H1 (cell line): ENCODE measurements at regions not wholly inside any gene's neighbourhood (a gene's known extent, or its start where the extent isn't known, plus 50 kb on each side); places are given as distances from the start of the nearest gene placed in this dataset.

Experiments
- CTCF ChIA-PET: fragments of 300-600 bp; sonication (Branson Sonifier 250); formaldehyde crosslinking; loops from one replicate; lab custom pipeline; 2021; ENCODE audit not compliant: partially characterized antibody; lab: Charles Lee
- POLR2A ChIA-PET: fragments of 300-600 bp; sonication (Branson Sonifier 250); formaldehyde crosslinking; loops from one replicate; lab custom pipeline; 2021; ENCODE audit warnings: inconsistent platforms; ENCODE audit not compliant: partially characterized antibody; lab: Charles Lee
- DNase-seq, 2 experiments: peaks; one replicate each; pipeline versions ENCODE4 v3.0.0 to v3.0.0-alpha.2; 2010 to 2022; ENCODE audit warnings: low spot score in 2 of 2, low read depth in 1 of 2, mixed read lengths in 1 of 2
- FAIRE-seq: peaks from 2 replicates; lab custom pipeline; 2011; peaks lifted over from hg19 to GRCh38; lab: Jason Lieb, UNC
- H2AFZ ChIP-seq: 2 replicates; pipeline ENCODE4 v1.8.1; 2012; ENCODE audit warnings: low read length, inconsistent platforms
- H2AK5ac ChIP-seq: 2 replicates; pipeline ENCODE4 v1.6.1; 2013; ENCODE audit warnings: low read depth, low read length
- H2BK120ac ChIP-seq: replicated peaks from 2 replicates; pipeline ENCODE3; 2013; ENCODE audit warnings: low read depth, low read length, inconsistent platforms
- H2BK12ac ChIP-seq: 2 replicates; pipeline ENCODE4 v1.6.1; 2013; ENCODE audit warnings: low read depth, low read length
- H2BK15ac ChIP-seq: 2 replicates; pipeline ENCODE4 v1.6.1; 2013; ENCODE audit warnings: low read length
- H2BK20ac ChIP-seq: 2 replicates; pipeline ENCODE4 v1.6.1; 2013; ENCODE audit warnings: low read length
- H2BK5ac ChIP-seq: 2 replicates; pipeline ENCODE4 v1.6.1; 2013; ENCODE audit warnings: low read depth, low read length
- H3K14ac ChIP-seq: 2 replicates; pipeline ENCODE4 v1.6.1; 2013; ENCODE audit warnings: inconsistent platforms; ENCODE audit not compliant: insufficient read length
- H3K18ac ChIP-seq: 2 replicates; pipeline ENCODE4 v1.6.1; 2013; ENCODE audit warnings: low read length; ENCODE audit errors: extremely low read depth
- H3K23ac ChIP-seq: 2 replicates; pipeline ENCODE4 v1.6.1; 2013; ENCODE audit warnings: inconsistent platforms; ENCODE audit not compliant: insufficient read length
- H3K23me2 ChIP-seq: 2 replicates; pipeline ENCODE4 v1.6.1; 2013; ENCODE audit warnings: low read depth, low read length
- H3K27ac ChIP-seq: 2 replicates; pipeline ENCODE4 v1.6.1; 2011; ENCODE audit warnings: low read depth, low read length, inconsistent platforms
- H3K27me3 ChIP-seq, 4 experiments: replicated peaks in 1 of 4; 1 replicate in 1 of 4; 2 replicates in 3 of 4; pipeline versions ENCODE4 v1.6.1 to v1.8.1; 2011 to 2013; ENCODE audit warnings: low read length in 3 of 4, mild to moderate bottlenecking in 3 of 4, inconsistent platforms in 2 of 4, mixed read lengths in 2 of 4, moderate library complexity in 1 of 4; ENCODE audit not compliant: control insufficient read depth in 3 of 4, insufficient read depth in 3 of 4; ENCODE audit errors: extremely low read depth in 1 of 4
- H3K36me3 ChIP-seq, 4 experiments: 2 replicates each; pipeline versions ENCODE4 v1.6.1 to v1.8.1; 2011 to 2013; ENCODE audit warnings: mild to moderate bottlenecking in 4 of 4, low read length in 3 of 4, moderate library complexity in 2 of 4, control low read depth in 1 of 4, inconsistent platforms in 1 of 4; ENCODE audit not compliant: insufficient read depth in 4 of 4, control insufficient read depth in 2 of 4
- H3K4ac ChIP-seq: replicated peaks from 2 replicates; pipeline ENCODE3; 2013; ENCODE audit warnings: low read length, low read depth, mixed read lengths, inconsistent platforms; ENCODE audit not compliant: insufficient read length
- H3K4me1 ChIP-seq, 4 experiments: replicated peaks in 1 of 4; 1 replicate in 1 of 4; 2 replicates in 3 of 4; pipeline versions ENCODE4 v1.6.1 to v1.8.1; 2011 to 2013; ENCODE audit warnings: low read length in 3 of 4, inconsistent platforms in 2 of 4, mixed read lengths in 1 of 4; ENCODE audit not compliant: insufficient read depth in 4 of 4, control insufficient read depth in 3 of 4
- H3K4me2 ChIP-seq, 2 experiments: 2 replicates each; pipeline versions ENCODE4 v1.6.1 to v1.8.1; 2011 to 2013; ENCODE audit warnings: low read depth in 2 of 2, low read length in 2 of 2, control low read depth in 1 of 2, inconsistent platforms in 1 of 2, mild to moderate bottlenecking in 1 of 2; ENCODE audit not compliant: insufficient read depth in 1 of 2
- H3K4me3 ChIP-seq, 4 experiments: fragments of 200-600, 300-600 bp in 1 of 4; sonication (generic), shearing (Covaris generic), sonication (Bioruptor Twin) in 1 of 4; 2 replicates each; pipeline versions ENCODE4 v1.5.1 to v1.8.1; 2011 to 2016; ENCODE audit warnings: low read length in 4 of 4, low read depth in 3 of 4, control low read depth in 2 of 4, inconsistent platforms in 2 of 4, mild to moderate bottlenecking in 2 of 4, mixed read lengths in 1 of 4, moderate library complexity in 1 of 4; ENCODE audit not compliant: insufficient read depth in 2 of 4; ENCODE audit errors: extremely low read depth in 1 of 4
- H3K56ac ChIP-seq: replicated peaks from 2 replicates; pipeline ENCODE3; 2013; ENCODE audit warnings: low read depth, mild to moderate bottlenecking, mixed read lengths, low read length, inconsistent platforms; ENCODE audit not compliant: insufficient read length
- H3K79me1 ChIP-seq: 2 replicates; pipeline ENCODE4 v1.6.1; 2013; ENCODE audit warnings: low read depth, low read length, control low read depth
- H3K79me2 ChIP-seq, 2 experiments: 2 replicates each; pipeline versions ENCODE4 v1.6.1 to v1.8.1; 2012 to 2013; ENCODE audit warnings: low read length in 2 of 2, mild to moderate bottlenecking in 2 of 2, inconsistent platforms in 1 of 2; ENCODE audit not compliant: insufficient read depth in 2 of 2, control insufficient read depth in 1 of 2
- H3K9ac ChIP-seq, 4 experiments: replicated peaks in 1 of 4; 1 replicate in 1 of 4; 2 replicates in 3 of 4; pipeline versions ENCODE4 v1.6.1 to v1.8.1; 2011 to 2013; ENCODE audit warnings: low read depth in 3 of 4, low read length in 3 of 4, control low read depth in 2 of 4, mild to moderate bottlenecking in 2 of 4, moderate library complexity in 2 of 4, inconsistent platforms in 1 of 4; ENCODE audit errors: extremely low read depth in 1 of 4
- H3K9me3 ChIP-seq, 2 experiments: 2 replicates each; pipeline versions ENCODE4 v1.6.1 to v1.8.1; 2012 to 2013; ENCODE audit warnings: mild to moderate bottlenecking in 2 of 2, moderate library complexity in 2 of 2, control low read depth in 1 of 2, inconsistent platforms in 1 of 2, low read depth in 1 of 2, low read length in 1 of 2, mixed read lengths in 1 of 2; ENCODE audit not compliant: insufficient read depth in 2 of 2
- H4K20me1 ChIP-seq, 2 experiments: replicated peaks in 1 of 2; 2 replicates each; pipeline versions ENCODE3 to v1.8.1; 2011 to 2013; ENCODE audit warnings: inconsistent platforms in 2 of 2, low read length in 2 of 2, mild to moderate bottlenecking in 1 of 2; ENCODE audit not compliant: insufficient read depth in 2 of 2, control insufficient read depth in 1 of 2
- H4K5ac ChIP-seq: 2 replicates; pipeline ENCODE4 v1.6.1; 2013; ENCODE audit warnings: low read length, low read depth, mixed read lengths, inconsistent platforms; ENCODE audit not compliant: insufficient read length
- H4K8ac ChIP-seq: 2 replicates; pipeline ENCODE4 v1.8.0; 2013; ENCODE audit warnings: mild to moderate bottlenecking, moderate library complexity, low read length, inconsistent platforms; ENCODE audit not compliant: insufficient read depth; ENCODE audit errors: extremely low read depth
- H4K91ac ChIP-seq: replicated peaks from 2 replicates; pipeline ENCODE3; 2013; ENCODE audit warnings: low read length, mixed read lengths, inconsistent platforms; ENCODE audit not compliant: insufficient read length
- BCL11A ChIP-seq, 2 experiments: IDR thresholded peaks; one replicate each; pipeline ENCODE4 v1.6.1; 2011; ENCODE audit warnings: low read depth in 2 of 2, low read length in 2 of 2, mild to moderate bottlenecking in 2 of 2
- BRCA1 ChIP-seq: IDR thresholded peaks from 2 replicates; pipeline ENCODE4 v1.6.1; 2012; ENCODE audit warnings: low read depth, low read length, improper control_type of control experiment
- E2F6 ChIP-seq: IDR thresholded peaks from 2 replicates; pipeline ENCODE4 v1.6.1; 2012; ENCODE audit warnings: inconsistent platforms
- POLR2A ChIP-seq, 2 experiments: IDR thresholded peaks; 1 replicate in 1 of 2; 2 replicates in 1 of 2; pipeline ENCODE4 v1.6.1; 2011; ENCODE audit warnings: low read depth in 2 of 2, low read length in 2 of 2, mild to moderate bottlenecking in 2 of 2; ENCODE audit errors: control extremely low read depth in 1 of 2
- WGBS, 2 experiments: shearing (Covaris generic) in 1 of 2; methylation state at CpG; one replicate each; pipeline versions ENCODE4 v1.1.6 to v1.1.7; 2013 to 2015; ENCODE audit warnings: low lambda C conversion rate in 2 of 2, mixed read lengths in 2 of 2, inconsistent platforms in 1 of 2, low coverage in 1 of 2, missing lambda C conversion rate in 1 of 2; ENCODE audit not compliant: insufficient replicate concordance in 2 of 2, insufficient coverage in 1 of 2, insufficient read length in 1 of 2; ENCODE audit errors: extremely low coverage in 1 of 2, missing lambda C conversion rate in 1 of 2; 5-methylcytosine and 5-hydroxymethylcytosine counted together

- Histone ChIP-seq H3K56ac (no peak overlapping the region), H3K79me1 (no peaks in the 10 kb centered on the region), H3K4ac (no peak overlapping the region), H3K9ac (no peak overlapping the region), H3K18ac (no peak overlapping the region), H2BK15ac (no peak overlapping the region), H4K91ac (no peak overlapping the region), H2BK5ac (no peak overlapping the region), H3K4me3 (no peak overlapping the region), H2AK5ac (no peak overlapping the region), H4K5ac (no peak overlapping the region), H3K14ac (no peak overlapping the region)
- WGBS, 2 experiments: 82% methylated on average over 2 of the region's 2 CpGs; no CpG with 5 or more reads in 1 of the 2 experiments
- DNase-seq: no peak
- CTCF ChIA-PET: no interaction called here
- TF ChIP-seq E2F6: no peak
- no peak for TF ChIP-seq BCL11A (IDR thresholded peaks at IDR 0.05; ENCODE audit: low read depth in 2 of 2, low read length in 2 of 2)
- no peak for TF ChIP-seq BRCA1
- TF ChIP-seq POLR2A (IDR thresholded peaks at IDR 0.05; ENCODE audit: control extremely low read depth in 1 of 2, low read depth in 2 of 2, low read length in 2 of 2): no peak
- TF ChIP-seq, all 59 proteins: peak for 0
- Histone ChIP-seq H3K23ac (no peak overlapping the region), H4K8ac (no peak overlapping the region), H3K79me2 (no peaks in the 10 kb centered on the region), H4K20me1 (no peaks in the 10 kb centered on the region), H2BK12ac (no peak overlapping the region), H2BK20ac (no peak overlapping the region), H3K4me2 (no peak overlapping the region), H3K23me2 (no peaks in the 10 kb centered on the region), H3K36me3 (no peaks in the 10 kb centered on the region), H3K27me3 (no peaks in the 10 kb centered on the region), H2BK120ac (no peak overlapping the region), H3K27ac (no peak overlapping the region), H3K9me3 (no peaks in the 10 kb centered on the region), H3K4me1 (no peaks in the 10 kb centered on the region), H2AFZ (no peak overlapping the region)
- POLR2A ChIA-PET: no interaction called here
- FAIRE-seq: no peak
These were observed 1288.6 kb upstream of the CITED2 start for GRCh38 chr6:140663094-140663493.
